Erythroblast (primary cell): ENCODE measurements at regions not wholly inside any gene's neighbourhood (a gene's known extent, or its start where the extent isn't known, plus 50 kb on each side); places are given as distances from the start of the nearest gene placed in this dataset.

Experiments
- DNase-seq, 2 experiments: peaks; one replicate each; lab custom pipeline; 2025; lab: John Stamatoyannopoulos, UW
- GATA1 ChIP-seq: IDR thresholded peaks from 2 replicates; pipeline ENCODE4 v1.6.1; 2011; ENCODE audit warnings: low read depth, mild to moderate bottlenecking, control low read depth, low read length, moderate library complexity
- POLR2A ChIP-seq: IDR thresholded peaks from 2 replicates; pipeline ENCODE4 v1.6.1; 2011; ENCODE audit warnings: mild to moderate bottlenecking, low read length

- no peak for DNase-seq
- no peak for TF ChIP-seq POLR2A
- TF ChIP-seq GATA1 = no peak
Measured at GRCh38 chr1:2890221-2890850, 88.8 kb upstream of the TTC34 start.

- no peak for DNase-seq
- TF ChIP-seq GATA1 = no peak
- no peak for TF ChIP-seq POLR2A
Measured at GRCh38 chr1:2891923-2892448, 90.5 kb upstream of the TTC34 start.

DNA sequence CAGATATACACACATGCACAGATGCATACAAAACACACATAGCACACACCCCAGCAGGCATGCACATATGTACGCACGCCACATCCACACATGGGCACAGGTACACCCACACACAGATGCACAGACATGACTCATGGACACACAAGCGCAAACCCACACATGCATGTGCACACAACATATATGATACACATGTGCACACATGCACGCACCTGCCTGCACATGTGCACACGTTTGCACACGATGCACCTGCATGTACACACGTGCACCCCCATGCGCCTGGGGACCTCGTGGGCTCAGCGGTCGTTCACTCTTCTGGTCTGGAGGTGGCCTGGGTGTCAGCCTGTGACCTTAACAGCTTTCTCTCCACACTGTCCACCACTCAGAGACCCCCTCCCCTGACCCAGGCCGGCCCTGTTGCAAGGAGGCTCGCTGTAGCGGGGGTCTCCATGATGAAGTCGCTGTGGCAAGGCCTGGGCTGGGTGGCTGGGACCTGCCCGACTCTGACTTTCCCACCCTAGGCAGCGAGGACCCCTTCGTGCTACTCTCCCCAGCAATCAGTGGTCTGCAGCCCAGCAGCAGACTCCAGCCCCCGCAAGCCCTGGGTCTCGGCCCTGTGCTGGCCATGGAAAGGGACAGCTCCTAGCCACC lies 92.1 kb upstream of the TTC34 start:
- no peak for DNase-seq
- TF ChIP-seq POLR2A = no peak
- TF ChIP-seq GATA1 = no peak

- no peak for DNase-seq
Measured at GRCh38 chr1:2894381-2895041, 93.0 kb upstream of the TTC34 start.

DNA sequence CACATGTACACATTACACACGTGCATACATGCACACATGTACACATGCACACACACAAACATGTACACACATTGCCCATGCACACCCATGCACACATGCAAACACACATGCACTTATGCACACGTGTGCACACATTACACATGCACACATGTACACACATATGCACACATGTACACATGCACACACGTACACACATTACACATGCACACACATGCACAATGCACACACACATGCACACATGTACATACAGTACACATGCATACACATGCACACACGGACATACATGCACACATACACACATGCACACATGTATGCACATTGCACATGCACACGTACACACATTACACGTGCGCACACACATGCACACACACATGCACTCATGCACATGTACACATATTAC lies 95.3 kb upstream of the TTC34 start:
- TF ChIP-seq POLR2A = no peak
- no peak for TF ChIP-seq GATA1
- DNase-seq = no peak

More at GRCh38 chr1:2894381-2895041, 93.0 kb upstream of the TTC34 start:
- no peak for TF ChIP-seq POLR2A
- no peak for TF ChIP-seq GATA1

DNA sequence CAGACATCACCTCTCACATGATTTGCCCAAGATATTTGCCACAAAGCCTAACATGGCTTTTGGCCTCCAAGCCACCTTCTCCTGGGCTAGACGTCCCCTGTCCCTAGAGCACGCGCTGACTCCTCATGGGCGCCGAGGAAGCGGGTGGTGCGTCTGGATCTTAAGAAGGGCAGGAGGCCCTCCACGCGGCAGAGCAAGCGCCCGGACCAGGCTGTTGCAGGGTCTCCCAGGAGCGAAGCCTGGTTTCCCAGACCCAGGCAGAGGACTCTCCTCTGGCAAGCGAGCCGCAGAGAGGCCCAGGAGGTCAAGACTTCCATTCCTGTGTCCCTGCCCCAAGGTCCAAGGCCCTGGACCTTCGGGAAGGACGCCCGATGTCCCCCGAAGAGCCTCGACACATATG lies 101.7 kb upstream of the TTC34 start:
- no peak for DNase-seq
- TF ChIP-seq POLR2A = no peak
- no peak for TF ChIP-seq GATA1

DNA sequence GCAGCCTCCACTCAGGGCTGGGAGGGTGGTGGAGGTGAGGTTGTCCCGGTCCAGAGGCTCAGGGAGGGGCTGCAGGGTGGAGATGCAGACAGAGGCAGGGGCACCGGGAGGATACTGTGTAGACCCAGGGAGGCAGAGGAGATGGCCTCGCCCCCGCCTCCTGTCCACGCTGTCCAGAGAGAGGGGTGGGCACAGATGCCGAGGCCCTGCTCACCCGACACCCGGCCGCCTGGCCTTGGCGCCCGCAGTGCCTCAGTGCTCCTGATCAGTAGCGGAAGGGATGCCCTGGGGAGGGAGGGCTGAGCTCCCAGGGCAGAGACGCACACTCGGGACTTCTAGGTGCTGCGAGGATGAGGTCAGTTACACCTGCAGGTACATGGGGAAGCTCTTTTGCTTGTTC lies 102.7 kb upstream of the TTC34 start:
- no peak for DNase-seq
- no peak for TF ChIP-seq POLR2A

- no peak for DNase-seq
- TF ChIP-seq GATA1 (no peak), POLR2A (no peak)
Measured at GRCh38 chr1:2905356-2905755, 103.9 kb upstream of the TTC34 start.

DNA sequence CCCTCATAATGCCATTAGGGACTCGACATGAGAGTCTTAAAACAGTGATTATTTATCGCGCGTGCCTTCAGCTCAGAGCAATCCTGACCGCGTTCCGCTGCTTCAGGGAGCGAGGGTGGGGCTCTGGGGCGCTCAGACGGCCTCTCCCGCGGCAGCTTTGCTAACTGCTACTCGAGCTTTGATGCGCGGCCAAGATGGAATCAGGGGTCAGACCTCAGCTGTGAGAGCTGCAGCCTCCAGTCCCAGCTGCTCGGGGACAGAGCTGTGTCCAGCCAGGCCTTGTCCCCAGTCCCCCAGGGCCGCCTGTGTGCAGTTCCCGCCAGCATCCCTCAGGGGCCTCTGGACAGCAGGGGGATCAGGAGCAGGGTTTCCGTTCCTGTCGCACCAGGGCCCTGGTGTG lies 104.6 kb upstream of the TTC34 start:
- TF ChIP-seq GATA1 (no peak), POLR2A (no peak)
- DNase-seq = no peak

GRCh38 chr1:2906620-2907019 lies 105.1 kb upstream of the TTC34 start:
- TF ChIP-seq GATA1 (no peak), POLR2A (no peak)
- DNase-seq = no peak

GRCh38 chr1:2907051-2907450 lies 105.6 kb upstream of the TTC34 start:
- no peak for DNase-seq
- TF ChIP-seq GATA1 = no peak
- no peak for TF ChIP-seq POLR2A

- DNase-seq = no peak
- TF ChIP-seq GATA1 = no peak
- no peak for TF ChIP-seq POLR2A
Measured at GRCh38 chr1:2908081-2908480, 106.6 kb upstream of the TTC34 start.

DNA sequence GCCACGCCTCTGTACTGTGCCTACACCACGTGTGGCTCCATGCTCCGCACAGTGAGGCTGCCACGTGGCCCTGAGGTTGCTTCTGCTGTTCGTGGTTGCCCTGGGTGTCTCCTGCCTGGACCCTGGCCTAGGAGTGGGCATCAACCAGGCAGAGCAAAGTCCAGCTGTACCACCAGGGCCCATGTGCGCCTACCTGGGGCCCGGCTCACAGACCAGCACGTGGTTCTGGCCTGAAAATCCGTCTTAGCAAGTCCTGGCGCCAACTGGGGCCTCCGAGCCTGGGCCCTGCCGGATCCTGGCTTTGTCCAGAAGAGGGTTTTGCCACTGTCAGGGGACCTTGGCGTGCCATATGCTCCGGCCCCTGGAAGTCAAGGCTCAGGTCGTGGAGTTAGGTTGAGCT lies 107.1 kb upstream of the TTC34 start:
- TF ChIP-seq GATA1 (no peak), POLR2A (no peak)
- DNase-seq = no peak

DNA sequence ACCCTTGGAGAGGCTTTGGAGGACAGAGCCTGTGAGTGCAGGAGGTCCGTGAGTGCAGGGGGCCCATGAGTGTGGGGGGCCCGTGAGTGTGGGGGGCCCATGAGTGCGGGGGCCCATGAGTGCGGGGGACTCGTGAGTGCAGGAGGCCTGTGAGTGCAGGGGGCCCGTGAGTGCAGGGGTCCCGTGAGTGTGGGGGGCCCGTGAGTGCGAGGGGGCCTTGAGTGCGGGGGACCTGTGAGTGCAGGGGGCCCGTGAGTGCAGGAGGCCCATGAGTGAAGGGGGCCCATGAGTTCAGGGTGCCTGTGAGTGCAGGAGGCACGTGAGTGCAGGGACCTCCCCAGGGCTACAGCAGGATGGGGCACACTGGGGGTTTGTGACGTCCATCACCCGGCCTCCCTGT lies 108.3 kb upstream of the TTC34 start:
- DNase-seq = no peak
- TF ChIP-seq POLR2A (no peak), GATA1 (no peak)
